HG03103 (cell line): ENCODE measurements at regions not wholly inside any gene's neighbourhood (a gene's known extent, or its start where the extent isn't known, plus 50 kb on each side); places are given as distances from the start of the nearest gene placed in this dataset.
A peak's percentile ranks its signal among the peaks of the same experiment; 100 is the strongest.
"Not testable (repeated sequence)": the region's sequence is repeated elsewhere in the genome, so short reads cannot be mapped to it uniquely, and the experiment has no call there.

Source experiments
- ATAC-seq: cut with Tn5 transposase; IDR thresholded peaks from one replicate; pipeline ENCODE4 v1.9.1; 2021; ENCODE audit warnings: low read depth; ENCODE audit not compliant: unreplicated experiment

- no peak for ATAC-seq
These were observed 198.7 kb downstream of the MOXD1 start for GRCh38 chr6:132202574-132202973.

- no peak for ATAC-seq
These were observed 201.9 kb downstream of the MOXD1 start for GRCh38 chr6:132199343-132199742.

GRCh38 chr6:132198896-132199295 lies 202.4 kb downstream of the MOXD1 start:
- no peak for ATAC-seq

GRCh38 chr6:132198040-132198439 lies 203.2 kb downstream of the MOXD1 start:
- ATAC-seq = no peak

- ATAC-seq = no peak
These were observed 206.7 kb downstream of the MOXD1 start for GRCh38 chr6:132194529-132194928.

- no peak for ATAC-seq
These were observed 208.6 kb downstream of the MOXD1 start for GRCh38 chr6:132192631-132193030.

- no peak for ATAC-seq
These were observed 210.5 kb downstream of the MOXD1 start for GRCh38 chr6:132190815-132191175.

DNA sequence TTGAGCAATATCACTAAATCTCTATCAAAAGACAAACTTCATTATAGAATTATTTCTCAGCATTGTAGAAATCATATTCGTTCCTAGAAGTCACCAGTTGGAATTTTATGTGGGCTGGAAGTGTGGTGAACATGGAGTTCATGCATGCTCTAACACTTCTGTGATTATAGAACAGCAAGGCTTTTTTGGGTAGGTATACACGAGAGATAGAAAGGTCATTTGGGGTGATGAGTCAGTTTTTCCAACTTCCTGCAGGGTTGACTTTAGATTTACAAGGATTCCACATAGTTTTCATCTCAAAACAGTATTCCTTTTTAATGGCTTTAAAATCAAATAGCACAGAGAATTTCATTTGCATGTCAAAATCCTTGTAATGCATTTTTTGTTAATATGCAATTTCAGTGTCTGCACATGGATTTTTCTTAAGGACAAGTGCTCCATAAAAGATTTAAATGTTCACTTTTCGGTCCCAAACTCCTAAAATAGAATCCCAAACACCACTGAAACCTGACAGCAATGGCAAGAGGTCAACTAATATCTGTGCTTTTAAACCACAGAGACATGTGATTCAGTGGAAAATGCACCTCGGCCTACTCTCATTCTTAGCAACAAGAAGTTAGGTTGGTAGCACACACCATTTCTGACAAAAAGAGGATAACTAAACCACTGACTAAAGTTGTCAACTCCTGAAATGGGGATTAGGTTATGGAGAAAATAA lies 211.0 kb downstream of the MOXD1 start:
- ATAC-seq = peak; percentile 77

DNA sequence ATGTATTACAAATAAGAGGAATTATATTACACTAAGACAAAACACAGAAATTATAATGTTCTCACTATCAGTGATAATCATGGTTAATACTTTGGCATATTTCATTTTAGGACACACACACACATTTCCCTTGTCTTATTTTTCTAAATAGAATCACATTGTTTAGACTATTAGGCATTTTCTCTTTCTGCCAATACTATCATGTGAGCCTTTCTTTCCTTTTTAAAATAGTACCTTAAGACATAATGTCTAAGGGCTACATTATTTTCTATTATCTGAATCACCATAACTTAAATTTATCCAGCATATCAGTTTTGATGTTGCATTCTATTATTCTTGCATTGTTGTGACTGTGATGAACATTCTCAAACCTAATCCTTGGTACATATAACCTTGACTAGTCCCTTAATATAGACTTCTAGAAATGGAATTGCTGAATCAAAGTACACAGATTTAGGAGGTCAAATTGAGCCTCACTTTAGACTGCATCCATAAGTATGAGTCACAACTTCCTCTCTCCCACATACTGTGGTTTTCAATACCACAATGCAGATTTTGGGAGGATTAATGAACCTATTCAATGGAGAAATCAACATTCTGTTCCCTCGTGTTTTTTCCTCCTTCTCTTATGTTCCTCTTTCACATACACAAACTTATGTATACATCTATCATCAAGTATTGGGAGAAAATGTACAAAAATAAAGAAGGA lies 212.6 kb downstream of the MOXD1 start:
- ATAC-seq = no peak

- ATAC-seq = no peak
These were observed 213.5 kb downstream of the MOXD1 start for GRCh38 chr6:132187816-132188215.

- not testable (repeated sequence) for ATAC-seq
These were observed 216.3 kb downstream of the MOXD1 start for GRCh38 chr6:132184966-132185365.

GRCh38 chr6:132179955-132180354 lies 221.3 kb downstream of the MOXD1 start:
- ATAC-seq = no peak

GRCh38 chr6:132174919-132175318 lies 223.7 kb upstream of the CCN2 start:
- no peak for ATAC-seq

DNA sequence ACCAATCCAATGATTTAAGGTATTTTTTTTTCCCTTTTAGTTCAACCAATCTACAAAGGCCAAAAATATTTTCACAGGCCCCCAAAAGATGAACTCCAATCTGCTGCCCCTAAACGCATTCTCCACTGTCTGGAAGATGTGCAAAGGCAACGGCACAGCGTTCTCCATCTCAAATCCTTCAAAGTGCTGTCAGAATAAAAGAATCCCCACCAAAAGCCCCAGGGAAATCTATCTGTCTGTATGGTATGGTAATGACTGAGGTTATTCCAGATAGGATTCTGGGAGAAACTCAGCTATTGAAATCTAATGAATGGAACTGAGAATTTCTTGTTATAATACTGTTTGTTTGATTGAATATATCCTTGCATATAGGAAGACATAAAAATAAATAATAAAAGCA lies 217.8 kb upstream of the CCN2 start:
- no peak for ATAC-seq

DNA sequence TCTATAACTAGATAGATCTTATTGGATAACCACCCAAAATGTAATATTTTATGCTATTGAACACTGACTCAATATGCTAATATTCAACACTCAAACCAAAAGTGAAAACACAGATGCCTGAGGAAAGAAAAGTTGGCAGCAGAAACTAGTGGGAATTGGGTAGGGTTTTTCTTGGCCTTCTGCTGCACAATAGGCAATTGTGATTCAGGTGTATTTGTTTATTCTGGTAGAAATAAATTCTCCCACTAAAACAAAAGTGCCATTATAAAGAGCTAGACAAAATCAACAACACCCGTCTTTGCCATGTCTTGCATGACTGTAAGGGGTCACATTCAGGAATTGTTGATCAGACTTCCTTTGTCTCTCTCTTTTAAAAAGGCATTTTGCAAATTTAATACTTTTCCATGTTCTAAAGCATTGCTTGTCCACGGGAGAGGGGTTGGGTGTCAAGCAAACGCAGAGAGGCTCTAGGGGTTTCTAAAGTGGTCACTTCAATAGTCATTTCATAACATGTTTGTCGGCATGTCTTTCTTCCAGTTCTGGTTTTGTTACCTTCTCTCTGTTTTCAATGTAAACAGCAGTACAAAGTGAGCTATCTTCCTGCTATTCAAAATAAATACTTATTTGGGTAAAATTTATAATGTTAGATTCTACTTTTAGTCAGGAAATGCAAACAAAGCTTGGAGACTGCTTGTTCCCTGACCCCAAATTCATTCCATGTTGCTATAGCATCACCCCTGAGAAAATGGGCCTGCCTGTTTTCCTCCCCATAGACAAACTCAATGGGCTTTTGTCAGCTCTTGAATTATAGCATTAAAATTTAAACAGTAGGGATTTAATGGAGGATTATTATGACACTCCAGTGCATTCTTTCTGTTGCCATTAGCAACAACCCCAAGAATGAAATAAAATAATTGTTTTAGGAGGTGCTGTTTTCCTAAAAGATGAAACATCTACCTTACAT lies 217.0 kb upstream of the CCN2 start:
- no peak for ATAC-seq

DNA sequence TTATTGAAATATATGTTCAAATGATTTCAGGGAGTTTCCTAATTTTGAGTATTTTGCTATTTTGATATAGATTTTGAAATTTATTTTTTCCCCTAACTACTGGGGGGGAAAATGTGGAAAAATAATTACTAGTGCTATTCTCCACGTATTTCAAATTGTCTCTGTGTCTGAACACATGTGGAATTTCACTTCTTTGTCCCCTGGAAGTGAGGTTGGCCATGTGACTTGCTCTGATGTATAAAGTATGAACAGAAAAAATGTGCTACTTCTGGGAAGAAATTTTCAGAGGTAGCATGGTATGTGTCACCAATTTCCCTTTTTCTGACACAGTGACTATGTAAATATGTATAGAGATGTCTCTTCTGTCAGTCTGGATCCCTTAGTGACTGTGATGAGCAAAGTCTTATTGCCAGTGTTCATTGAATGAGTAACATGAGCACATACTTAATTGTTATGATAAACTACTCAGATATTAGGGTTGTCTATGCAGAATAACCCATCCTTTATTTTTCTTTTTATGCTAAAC lies 215.4 kb upstream of the CCN2 start:
- no peak for ATAC-seq

- no peak for ATAC-seq
These were observed 214.5 kb upstream of the CCN2 start for GRCh38 chr6:132165677-132166076.

- ATAC-seq = no peak
These were observed 210.1 kb upstream of the CCN2 start for GRCh38 chr6:132161283-132161682.

GRCh38 chr6:132153221-132153898 lies 202.2 kb upstream of the CCN2 start:
- no peak for ATAC-seq

GRCh38 chr6:132147530-132148011 lies 196.4 kb upstream of the CCN2 start:
- no peak for ATAC-seq
